HepG2 (cell line): ENCODE measurements at regions not wholly inside any gene's neighbourhood (a gene's known extent, or its start where the extent isn't known, plus 50 kb on each side); places are given as distances from the start of the nearest gene placed in this dataset.

Experiments used
- ATAC-seq: fragments of 200-7000 bp; cut with Tn5 transposase; 3 replicates; pipeline ENCODE4 v1.9.1; 2020; ENCODE audit warnings: mild to moderate bottlenecking, moderate library complexity
- BruUV-seq: library from RNA; stranded (reverse); fragments of 400-500 nt; replicated peaks from 2 replicates; lab custom pipeline; 2021; lab: Mats Ljungman, UMichigan
- CTCF ChIA-PET: fragments of 300-600 bp; formaldehyde crosslinking; extraction: SDS; loops from one replicate; lab custom pipeline; 2021; ENCODE audit warnings: low total read pairs, inconsistent platforms, low intra/inter-chr PET ratio; lab: Yijun Ruan, JAX
- POLR2A ChIA-PET: fragments of 350-600 bp; sonication (Branson Sonifier 250); formaldehyde crosslinking; loops from one replicate; lab custom pipeline; 2020; ENCODE audit warnings: antibody characterized with exemption, inconsistent platforms; lab: Yijun Ruan, JAX
- DNase-seq: peaks from one replicate; pipeline ENCODE4 v3.0.0-alpha.2; 2015; ENCODE audit warnings: low spot score
- FAIRE-seq: peaks from 3 replicates; lab custom pipeline; 2011; peaks lifted over from hg19 to GRCh38; lab: Jason Lieb, UNC
- H2AFZ ChIP-seq: one replicate; pipeline ENCODE4 v1.6.1; 2011; ENCODE audit warnings: low read length, inconsistent platforms
- H3K27ac ChIP-seq: fragments of 300-600 bp; 3 replicates; pipeline ENCODE4 v1.8.0; 2011; ENCODE audit warnings: mixed run types, mild to moderate bottlenecking, mixed read lengths, low read length, inconsistent platforms; ENCODE audit not compliant: insufficient read depth; ENCODE audit errors: extremely low read length
- H3K27me3 ChIP-seq, 2 experiments: fragments of 200-600 bp in 1 of 2; 2 replicates in 1 of 2; 3 replicates in 1 of 2; pipeline versions ENCODE4 v1.6.0 to v1.8.0; 2011; ENCODE audit warnings: low read length in 2 of 2, mild to moderate bottlenecking in 2 of 2, moderate library complexity in 2 of 2, inconsistent platforms in 1 of 2; ENCODE audit not compliant: insufficient read depth in 2 of 2, control insufficient read depth in 1 of 2
- H3K36me3 ChIP-seq, 2 experiments: fragments of 200-600 bp in 1 of 2; replicated peaks in 1 of 2; 2 replicates in 1 of 2; 3 replicates in 1 of 2; pipeline versions ENCODE4 v1.5.1 to v1.8.0; 2011; ENCODE audit warnings: low read length in 2 of 2, inconsistent platforms in 1 of 2; ENCODE audit not compliant: insufficient read depth in 2 of 2, control insufficient read depth in 1 of 2
- H3K4me1 ChIP-seq: 2 replicates; pipeline ENCODE4 v1.5.1; 2012; ENCODE audit warnings: low read length, inconsistent platforms; ENCODE audit not compliant: insufficient read depth
- H3K4me2 ChIP-seq: 2 replicates; pipeline ENCODE4 v1.6.0; 2011; ENCODE audit warnings: low read depth, low read length, inconsistent platforms
- H3K4me3 ChIP-seq, 3 experiments: fragments of 200-600 bp in 1 of 3; sonication (generic), shearing (Covaris generic) in 1 of 3; replicated peaks in 1 of 3; 2 replicates each; pipeline ENCODE4 v1.5.1; 2011 to 2016; ENCODE audit warnings: low read length in 3 of 3, inconsistent platforms in 2 of 3, low read depth in 2 of 3, mild to moderate bottlenecking in 2 of 3, control low read depth in 1 of 3, mixed read lengths in 1 of 3; ENCODE audit not compliant: insufficient read depth in 1 of 3
- H3K79me2 ChIP-seq: one replicate; pipeline ENCODE4 v1.6.1; 2011; ENCODE audit warnings: low read length, inconsistent platforms; ENCODE audit not compliant: insufficient read depth
- H3K9ac ChIP-seq: 2 replicates; pipeline ENCODE4 v1.6.0; 2011; ENCODE audit warnings: mild to moderate bottlenecking, low read depth, low read length, inconsistent platforms; ENCODE audit not compliant: insufficient read depth
- H3K9me3 ChIP-seq: 2 replicates; pipeline ENCODE4 v1.5.1; 2012; ENCODE audit warnings: mild to moderate bottlenecking, low read length
- H4K20me1 ChIP-seq: 2 replicates; pipeline ENCODE4 v1.6.0; 2011; ENCODE audit warnings: inconsistent platforms, mild to moderate bottlenecking, low read length, moderate library complexity; ENCODE audit not compliant: insufficient read depth
- BCL6 ChIP-seq: IDR thresholded peaks from 2 replicates; pipeline ENCODE4 v1.6.1; 2016; ENCODE audit warnings: missing genetic modification reagents, missing compliant biosample characterization
- CBFB ChIP-seq: sonication (generic); formaldehyde crosslinking; IDR thresholded peaks from 2 replicates; pipeline ENCODE4 v1.4.0; 2020; ENCODE audit warnings: missing genetic modification reagents
- ESRRA ChIP-seq: sonication (generic); formaldehyde crosslinking; IDR thresholded peaks from 2 replicates; pipeline ENCODE4 v1.5.1; 2020; ENCODE audit warnings: mild to moderate bottlenecking, low read depth, missing genetic modification reagents
- FOSL1 ChIP-seq: sonication (generic); formaldehyde crosslinking; IDR thresholded peaks from 2 replicates; pipeline ENCODE4 v1.9.0; 2021; ENCODE audit warnings: missing genetic modification reagents, borderline replicate concordance
- HNF4A ChIP-seq: sonication (generic); formaldehyde crosslinking; IDR thresholded peaks from 2 replicates; pipeline ENCODE4 v1.4.0; 2020; ENCODE audit warnings: missing genetic modification reagents
- HNRNPL ChIP-seq: fragments of 200-400 bp; formaldehyde crosslinking; IDR thresholded peaks from 2 replicates; pipeline ENCODE4 v1.6.1; 2017; ENCODE audit warnings: mild to moderate bottlenecking, low read depth, low read length
- ISX ChIP-seq: sonication (generic); formaldehyde crosslinking; conservative IDR thresholded peaks from 2 replicates; pipeline ENCODE4 v1.5.0; 2020; ENCODE audit warnings: missing genetic modification reagents
- NKX3-1 ChIP-seq: sonication (generic); formaldehyde crosslinking; IDR thresholded peaks from 2 replicates; pipeline ENCODE4 v1.5.0; 2020; ENCODE audit warnings: missing genetic modification reagents
- POLR2A ChIP-seq, 2 experiments: IDR thresholded peaks; 2 replicates each; pipeline ENCODE4 v1.6.1; 2011; ENCODE audit warnings: low read depth in 2 of 2, low read length in 2 of 2, mild to moderate bottlenecking in 1 of 2, moderate library complexity in 1 of 2; ENCODE audit not compliant: insufficient read depth in 1 of 2
- RBFOX2 ChIP-seq: fragments of 200-400 bp; formaldehyde crosslinking; IDR thresholded peaks from 2 replicates; pipeline ENCODE4 v1.6.1; 2017; ENCODE audit warnings: low read depth, mild to moderate bottlenecking, low read length
- RNF2 ChIP-seq: fragments of 450-650 bp; conservative IDR thresholded peaks from 2 replicates; pipeline ENCODE4 v1.6.1; 2016; ENCODE audit warnings: low read depth
- SNAI1 ChIP-seq: sonication (generic); formaldehyde crosslinking; IDR thresholded peaks from 2 replicates; pipeline ENCODE4 v1.5.0; 2020; ENCODE audit warnings: mild to moderate bottlenecking, missing genetic modification reagents, borderline replicate concordance
- ZNF10 ChIP-seq: sonication (generic); formaldehyde crosslinking; IDR thresholded peaks from 2 replicates; pipeline ENCODE4 v1.4.0; 2020; ENCODE audit warnings: mild to moderate bottlenecking, low read depth, missing genetic modification reagents, borderline replicate concordance
- ZNF136 ChIP-seq: sonication (generic); formaldehyde crosslinking; IDR thresholded peaks from 2 replicates; pipeline ENCODE4 v1.8.1; 2022; ENCODE audit warnings: low read depth, mild to moderate bottlenecking, moderate library complexity, missing genetic modification reagents
- ZNF468 ChIP-seq: sonication (generic); formaldehyde crosslinking; IDR thresholded peaks from 2 replicates; pipeline ENCODE4 v1.8.0; 2022; ENCODE audit warnings: mild to moderate bottlenecking, moderate library complexity, missing genetic modification reagents
- ZNF510 ChIP-seq: sonication (generic); formaldehyde crosslinking; IDR thresholded peaks from 2 replicates; pipeline ENCODE4 v1.4.0; 2020; ENCODE audit warnings: low read depth, mild to moderate bottlenecking, missing genetic modification reagents
- ZNF569 ChIP-seq: sonication (generic); formaldehyde crosslinking; IDR thresholded peaks from 2 replicates; pipeline ENCODE4 v1.5.0; 2020; ENCODE audit warnings: mild to moderate bottlenecking, missing genetic modification reagents, moderate library complexity, borderline replicate concordance
- ZSCAN12 ChIP-seq: sonication (generic); formaldehyde crosslinking; IDR thresholded peaks from 2 replicates; pipeline ENCODE4 v1.9.0; 2021; ENCODE audit warnings: mild to moderate bottlenecking, missing genetic modification reagents
- WGBS: methylation state at CpG from one replicate; pipeline ENCODE4 v1.1.6; 2017; ENCODE audit warnings: low lambda C conversion rate; 5-methylcytosine and 5-hydroxymethylcytosine counted together
- in situ Hi-C: cut with HindIII; loops from 2 replicates; pipeline ENCODE4 v1.10.0; 2017; ENCODE audit warnings: low pct_unique_long_range_greater_than_20kb; ENCODE audit not compliant: extremely low pct_ligation_motif_present
- intact Hi-C: fragments of 100-400 bp; cut with micrococcal nuclease; formaldehyde crosslinking; loops from one replicate; pipeline ENCODE4 v1.10.0; 2022; ENCODE audit not compliant: unreplicated experiment
- TF ChIP-seq, protein P1 (sequence below): sonication (generic); formaldehyde crosslinking; IDR thresholded peaks from 2 replicates; pipeline ENCODE4 v1.4.0; 2020; ENCODE audit warnings: missing genetic modification reagents
- TF ChIP-seq, protein P2 (sequence below): sonication (generic); formaldehyde crosslinking; IDR thresholded peaks from one replicate; pipeline ENCODE4 v1.5.1; 2020; ENCODE audit warnings: mild to moderate bottlenecking, missing genetic modification reagents; ENCODE audit errors: not compliant biosample characterization

DNA sequence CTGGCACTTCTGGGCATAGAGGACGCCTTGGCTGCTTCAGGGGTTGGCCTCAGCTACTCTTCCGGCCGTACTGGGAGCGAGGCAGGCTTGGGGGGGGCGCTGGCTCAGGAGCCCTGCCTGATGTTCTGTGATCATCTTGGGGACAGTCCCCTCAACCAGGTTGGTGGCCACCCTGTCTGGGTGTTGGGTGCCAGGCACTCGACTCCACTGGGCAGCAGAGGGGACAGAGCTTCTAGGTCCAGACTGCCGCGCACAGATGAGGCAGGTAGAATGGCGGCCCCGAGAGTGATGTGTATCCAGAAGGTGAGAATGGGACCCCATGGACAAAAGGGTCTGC, 84.9 kb downstream of the ASB1 start:
- Histone ChIP-seq H4K20me1 (no peaks in the 10 kb centered on the region), H3K27me3 (no peaks in the 10 kb centered on the region), H3K27ac (no peak overlapping the region), H3K4me1 (peaks cover 35% of the 10 kb centered on the region), H3K79me2 (no peaks in the 10 kb centered on the region), H3K4me3 (no peak overlapping the region), H3K9ac (no peak overlapping the region), H3K9me3 (no peaks in the 10 kb centered on the region; the same call in 1 of the 2 replicates), H3K4me2 (no peak overlapping the region), H3K36me3 (no peaks in the 10 kb centered on the region), H2AFZ (no peak overlapping the region)
- CTCF ChIA-PET = no interaction called here
- WGBS = 89% methylated on average over 9 of the region's 10 CpGs
- POLR2A ChIA-PET = no interaction called here
- no peak for ATAC-seq
- no peak for DNase-seq
- BruUV-seq = no TSS peak
- no peak for FAIRE-seq
- TF ChIP-seq ZNF569 (CRISPR knock-in tag) (no peak), ESRRA (CRISPR knock-in tag) (no peak), SNAI1 (CRISPR knock-in tag) (no peak), FOSL1 (CRISPR knock-in tag) (no peak), RNF2 (no peak), ZNF136 (CRISPR knock-in tag) (no peak), CBFB (CRISPR knock-in tag) (no peak), NKX3-1 (CRISPR knock-in tag) (no peak), HNF4A (no peak), ISX (CRISPR knock-in tag) (no peak), HNRNPL (no peak), ZSCAN12 (no peak), ZNF468 (CRISPR knock-in tag) (no peak), POLR2A (IDR thresholded peaks at IDR 0.05; ENCODE audit: insufficient read depth in 1 of 2, low read depth in 2 of 2, low read length in 2 of 2) (no peak), BCL6 (CRISPR knock-in tag) (no peak), ZNF10 (CRISPR knock-in tag) (no peak), ZNF510 (CRISPR knock-in tag) (no peak), RBFOX2 (no peak)
- TF ChIP-seq, protein P1, sequence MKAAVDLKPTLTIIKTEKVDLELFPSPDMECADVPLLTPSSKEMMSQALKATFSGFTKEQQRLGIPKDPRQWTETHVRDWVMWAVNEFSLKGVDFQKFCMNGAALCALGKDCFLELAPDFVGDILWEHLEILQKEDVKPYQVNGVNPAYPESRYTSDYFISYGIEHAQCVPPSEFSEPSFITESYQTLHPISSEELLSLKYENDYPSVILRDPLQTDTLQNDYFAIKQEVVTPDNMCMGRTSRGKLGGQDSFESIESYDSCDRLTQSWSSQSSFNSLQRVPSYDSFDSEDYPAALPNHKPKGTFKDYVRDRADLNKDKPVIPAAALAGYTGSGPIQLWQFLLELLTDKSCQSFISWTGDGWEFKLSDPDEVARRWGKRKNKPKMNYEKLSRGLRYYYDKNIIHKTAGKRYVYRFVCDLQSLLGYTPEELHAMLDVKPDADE = no peak
- TF ChIP-seq, protein P2, sequence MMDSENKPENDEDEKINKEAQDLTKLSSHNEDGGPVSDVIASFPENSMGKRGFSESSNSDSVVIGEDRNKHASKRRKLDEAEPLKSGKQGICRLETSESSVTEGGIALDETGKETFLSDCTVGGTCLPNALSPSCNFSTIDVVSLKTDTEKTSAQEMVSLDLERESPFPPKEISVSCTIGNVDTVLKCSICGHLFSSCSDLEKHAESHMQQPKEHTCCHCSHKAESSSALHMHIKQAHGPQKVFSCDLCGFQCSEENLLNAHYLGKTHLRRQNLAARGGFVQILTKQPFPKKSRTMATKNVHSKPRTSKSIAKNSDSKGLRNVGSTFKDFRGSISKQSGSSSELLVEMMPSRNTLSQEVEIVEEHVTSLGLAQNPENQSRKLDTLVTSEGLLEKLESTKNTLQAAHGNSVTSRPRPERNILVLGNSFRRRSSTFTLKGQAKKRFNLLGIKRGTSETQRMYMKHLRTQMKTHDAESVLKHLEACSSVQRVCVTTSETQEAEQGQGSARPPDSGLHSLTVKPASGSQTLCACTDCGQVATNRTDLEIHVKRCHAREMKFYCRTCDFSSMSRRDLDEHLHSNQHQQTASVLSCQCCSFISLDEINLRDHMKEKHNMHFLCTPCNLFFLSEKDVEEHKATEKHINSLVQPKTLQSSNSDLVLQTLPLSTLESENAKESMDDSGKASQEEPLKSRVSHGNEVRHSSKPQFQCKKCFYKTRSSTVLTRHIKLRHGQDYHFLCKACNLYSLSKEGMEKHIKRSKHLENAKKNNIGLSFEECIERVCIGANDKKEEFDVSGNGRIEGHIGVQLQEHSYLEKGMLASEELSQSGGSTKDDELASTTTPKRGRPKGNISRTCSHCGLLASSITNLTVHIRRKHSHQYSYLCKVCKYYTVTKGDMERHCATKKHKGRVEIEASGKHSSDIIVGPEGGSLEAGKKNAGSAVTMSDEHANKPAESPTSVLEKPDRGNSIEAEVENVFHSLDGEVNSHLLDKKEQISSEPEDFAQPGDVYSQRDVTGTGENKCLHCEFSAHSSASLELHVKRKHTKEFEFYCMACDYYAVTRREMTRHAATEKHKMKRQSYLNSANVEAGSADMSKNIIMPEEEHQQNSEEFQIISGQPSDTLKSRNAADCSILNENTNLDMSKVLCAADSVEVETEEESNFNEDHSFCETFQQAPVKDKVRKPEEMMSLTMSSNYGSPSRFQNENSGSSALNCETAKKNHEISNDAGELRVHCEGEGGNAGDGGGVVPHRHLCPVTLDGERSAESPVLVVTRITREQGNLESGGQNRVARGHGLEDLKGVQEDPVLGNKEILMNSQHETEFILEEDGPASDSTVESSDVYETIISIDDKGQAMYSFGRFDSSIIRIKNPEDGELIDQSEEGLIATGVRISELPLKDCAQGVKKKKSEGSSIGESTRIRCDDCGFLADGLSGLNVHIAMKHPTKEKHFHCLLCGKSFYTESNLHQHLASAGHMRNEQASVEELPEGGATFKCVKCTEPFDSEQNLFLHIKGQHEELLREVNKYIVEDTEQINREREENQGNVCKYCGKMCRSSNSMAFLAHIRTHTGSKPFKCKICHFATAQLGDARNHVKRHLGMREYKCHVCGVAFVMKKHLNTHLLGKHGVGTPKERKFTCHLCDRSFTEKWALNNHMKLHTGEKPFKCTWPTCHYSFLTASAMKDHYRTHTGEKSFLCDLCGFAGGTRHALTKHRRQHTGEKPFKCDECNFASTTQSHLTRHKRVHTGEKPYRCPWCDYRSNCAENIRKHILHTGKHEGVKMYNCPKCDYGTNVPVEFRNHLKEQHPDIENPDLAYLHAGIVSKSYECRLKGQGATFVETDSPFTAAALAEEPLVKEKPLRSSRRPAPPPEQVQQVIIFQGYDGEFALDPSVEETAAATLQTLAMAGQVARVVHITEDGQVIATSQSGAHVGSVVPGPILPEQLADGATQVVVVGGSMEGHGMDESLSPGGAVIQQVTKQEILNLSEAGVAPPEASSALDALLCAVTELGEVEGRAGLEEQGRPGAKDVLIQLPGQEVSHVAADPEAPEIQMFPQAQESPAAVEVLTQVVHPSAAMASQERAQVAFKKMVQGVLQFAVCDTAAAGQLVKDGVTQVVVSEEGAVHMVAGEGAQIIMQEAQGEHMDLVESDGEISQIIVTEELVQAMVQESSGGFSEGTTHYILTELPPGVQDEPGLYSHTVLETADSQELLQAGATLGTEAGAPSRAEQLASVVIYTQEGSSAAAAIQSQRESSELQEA (CRISPR knock-in tag) = no peak
- intact Hi-C loops (no loop called here), in situ Hi-C loops (no loop called here)
